ENCODE measurements at regions not wholly inside any gene's neighbourhood (a gene's known extent, or its start where the extent isn't known, plus 50 kb on each side); places are given as distances from the start of the nearest gene placed in this dataset.
"Not testable (repeated sequence)": the region's sequence is repeated elsewhere in the genome, so short reads cannot be mapped to it uniquely, and the experiment has no call there.

DNA sequence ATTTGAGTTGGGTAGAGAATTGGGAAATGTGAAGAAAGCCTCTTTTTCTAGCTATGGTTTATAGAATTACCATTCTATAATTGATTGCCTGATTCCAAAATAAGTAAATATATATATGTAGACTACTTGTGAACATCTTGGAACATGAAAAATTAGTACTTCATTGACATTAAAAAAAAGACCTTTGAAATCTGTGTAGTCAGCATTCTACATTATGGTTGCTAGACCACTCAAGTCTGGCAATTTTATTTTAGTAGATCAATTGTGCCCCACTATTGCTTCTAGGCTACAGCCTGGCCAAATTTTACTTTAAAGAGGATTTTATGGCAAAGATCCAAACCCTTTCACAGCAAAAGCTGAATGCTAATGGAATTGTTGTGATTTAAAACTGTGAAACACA, 279.8 kb downstream of the IKZF2 start:
- no peak for DNase-seq (ENCODE audit: low read depth)

DNA sequence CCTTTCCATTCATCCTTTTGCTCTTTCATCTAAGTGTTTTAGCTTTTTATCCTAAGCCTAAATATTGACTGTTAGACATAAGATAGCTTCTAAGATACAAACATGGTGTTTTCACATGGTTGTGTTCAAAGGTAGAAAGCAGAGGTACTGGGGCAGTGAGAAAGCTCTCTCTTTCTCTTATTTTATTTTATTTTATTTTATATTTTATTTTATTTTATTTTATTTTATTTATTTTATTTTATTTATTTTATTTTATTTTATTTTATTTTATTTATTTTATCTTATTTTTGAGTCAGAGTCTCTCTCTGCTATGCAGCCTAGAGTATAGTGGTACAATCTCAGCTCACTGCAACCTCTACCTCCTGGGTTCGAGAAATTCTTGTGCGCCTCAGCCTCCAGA, 287.2 kb downstream of the IKZF2 start:
- DNase-seq (ENCODE audit: low read depth) = no peak

GRCh38 chr2:212863185-212863588, 288.2 kb downstream of the IKZF2 start:
- no peak for DNase-seq (ENCODE audit: low read depth)

DNA sequence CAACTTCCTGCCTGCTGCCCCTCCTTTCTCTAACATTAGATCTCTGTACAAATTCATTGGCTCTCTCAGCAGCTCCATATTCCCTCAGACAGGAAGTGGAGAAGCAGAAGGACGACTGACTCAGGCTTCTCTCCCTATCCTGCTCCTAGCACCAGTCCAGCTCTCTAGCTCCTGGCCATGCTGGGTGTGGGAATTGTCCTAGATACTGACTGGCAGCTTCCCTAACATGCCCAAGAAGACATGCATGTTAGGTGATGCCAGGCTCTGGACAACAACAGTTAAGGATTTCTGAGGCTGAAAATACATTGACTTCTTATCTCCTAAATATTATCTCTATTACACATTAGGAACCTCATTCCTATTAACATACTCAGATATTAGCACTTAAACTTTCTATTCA, 292.9 kb downstream of the IKZF2 start:
- DNase-seq (ENCODE audit: low read depth) = no peak

- no peak for DNase-seq (ENCODE audit: low read depth)
Observed at GRCh38 chr2:212854771-212855170, 296.6 kb downstream of the IKZF2 start.

GRCh38 chr2:212854116-212854515, 297.3 kb downstream of the IKZF2 start:
- DNase-seq (ENCODE audit: low read depth) = no peak

DNA sequence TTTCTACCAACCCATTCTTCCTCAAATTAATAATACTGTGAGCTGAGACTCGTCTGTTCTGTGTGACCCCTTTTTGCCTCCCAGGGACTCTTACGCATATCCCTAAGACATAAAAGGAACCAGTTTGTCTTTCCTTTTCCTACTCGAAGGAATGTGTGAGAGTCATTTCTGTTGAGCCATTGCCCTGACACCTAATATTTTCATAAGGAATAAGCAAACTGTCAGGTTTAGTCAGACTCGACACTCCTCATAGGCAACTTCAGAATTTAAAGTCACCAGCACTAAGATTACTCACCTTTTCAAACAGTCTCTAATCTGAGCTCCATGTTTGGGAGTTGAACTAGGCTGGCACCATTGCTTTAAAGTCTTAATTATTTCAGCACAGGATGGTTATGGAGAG, 305.5 kb downstream of the IKZF2 start:
- no peak for DNase-seq (ENCODE audit: low read depth)

- no peak for DNase-seq (ENCODE audit: low read depth)
Observed at GRCh38 chr2:212843409-212844199, 305.0 kb upstream of the ERBB4 start.

DNA sequence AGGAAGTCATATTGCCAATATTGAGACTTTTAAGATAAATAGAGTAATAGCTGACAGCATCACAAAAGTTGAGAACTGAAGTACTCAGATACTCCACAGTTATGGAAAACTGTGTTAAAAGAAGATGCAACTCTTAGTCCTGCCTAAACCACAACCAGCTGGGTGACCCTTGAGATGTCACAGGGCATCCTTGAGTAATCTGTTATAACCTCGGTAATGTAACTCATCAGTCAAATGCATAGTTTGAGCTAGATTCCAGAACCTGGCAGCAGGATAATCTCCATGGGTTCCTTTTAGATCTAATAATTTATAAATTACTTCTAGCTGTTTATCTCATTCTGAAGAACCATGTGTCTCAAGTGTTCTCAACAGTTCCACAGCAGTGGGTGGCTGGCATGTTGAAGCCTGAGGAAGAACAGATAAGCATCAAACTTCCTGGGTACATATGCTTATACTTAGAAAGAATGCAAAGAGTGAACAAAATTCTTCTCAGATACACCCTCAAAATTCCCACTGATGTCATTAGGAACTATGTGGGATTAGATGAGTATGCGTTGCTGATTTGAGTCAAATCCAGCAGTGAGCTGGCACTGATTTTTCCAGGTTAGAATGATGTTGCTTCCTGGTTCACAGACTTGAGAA, 304.1 kb upstream of the ERBB4 start:
- DNase-seq (ENCODE audit: low read depth) = no peak

- no peak for DNase-seq (ENCODE audit: low read depth)
Observed at GRCh38 chr2:212841460-212841859, 302.9 kb upstream of the ERBB4 start.

- no peak for DNase-seq (ENCODE audit: low read depth)
Observed at GRCh38 chr2:212832211-212833195, 293.9 kb upstream of the ERBB4 start.

- no peak for DNase-seq (ENCODE audit: low read depth)
Observed at GRCh38 chr2:212831671-212832199, 293.1 kb upstream of the ERBB4 start.

- DNase-seq (ENCODE audit: low read depth) = no peak
Observed at GRCh38 chr2:212816267-212816666, 277.7 kb upstream of the ERBB4 start.

GRCh38 chr2:212815453-212815852, 276.9 kb upstream of the ERBB4 start:
- DNase-seq (ENCODE audit: low read depth) = no peak

GRCh38 chr2:212814941-212815340, 276.3 kb upstream of the ERBB4 start:
- DNase-seq (ENCODE audit: low read depth) = no peak

DNA sequence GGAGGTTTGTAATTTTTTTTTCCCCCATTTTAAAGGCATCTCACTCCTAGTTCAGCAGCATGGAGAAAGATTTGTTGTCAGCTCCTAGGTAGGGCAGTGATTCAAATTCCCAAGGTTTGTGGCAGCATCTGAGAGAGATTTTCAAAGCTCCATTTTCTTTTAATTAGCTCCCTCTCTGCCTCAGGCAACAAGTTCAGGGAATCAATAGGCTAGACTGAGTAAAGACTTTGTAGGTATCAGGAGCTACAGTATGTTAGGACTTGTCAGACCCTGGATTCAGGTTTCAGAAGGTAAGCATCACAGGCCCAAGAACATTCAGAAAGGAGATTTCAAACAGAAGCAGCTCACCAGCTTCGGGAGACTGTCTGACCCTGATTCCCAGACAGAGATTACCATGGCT, 273.3 kb upstream of the ERBB4 start:
- DNase-seq (ENCODE audit: low read depth) = no peak

GRCh38 chr2:212811036-212811805, 272.6 kb upstream of the ERBB4 start:
- DNase-seq (ENCODE audit: low read depth) = no peak

- DNase-seq (ENCODE audit: low read depth) = no peak
Observed at GRCh38 chr2:212797484-212798205, 259.0 kb upstream of the ERBB4 start.

GRCh38 chr2:212794471-212794870, 255.9 kb upstream of the ERBB4 start:
- DNase-seq (ENCODE audit: low read depth) = no peak

- DNase-seq (ENCODE audit: low read depth) = no peak
Observed at GRCh38 chr2:212791569-212791968, 253.0 kb upstream of the ERBB4 start.

- DNase-seq (ENCODE audit: low read depth) = not testable (repeated sequence)
Observed at GRCh38 chr2:212786088-212786487, 247.5 kb upstream of the ERBB4 start.
